ENCODE measurements at regions not wholly inside any gene's neighbourhood (a gene's known extent, or its start where the extent isn't known, plus 50 kb on each side); places are given as distances from the start of the nearest gene placed in this dataset.

DNA sequence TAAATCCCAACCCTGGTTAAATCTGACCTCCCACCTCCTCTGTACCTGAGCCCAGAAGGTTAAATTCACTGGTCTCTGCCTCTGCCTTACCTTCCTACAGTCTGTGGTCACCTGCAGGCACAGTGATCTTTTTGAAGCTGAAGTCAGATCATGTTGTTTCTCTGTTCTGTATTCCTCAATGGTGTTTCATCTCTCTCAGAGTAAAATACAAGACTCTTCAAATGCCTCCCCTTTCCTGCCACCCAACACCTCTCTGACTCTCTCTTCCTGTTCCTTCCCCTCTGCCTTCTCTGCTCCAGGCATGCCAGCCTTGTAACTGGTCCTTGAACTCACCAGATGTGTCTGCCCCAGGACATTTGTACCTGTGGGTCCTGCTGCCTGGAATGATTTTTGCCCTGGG is 219.3 kb downstream of the UXS1 start:
- Histone ChIP-seq H3K27me3 (ENCODE audit: control insufficient read depth, insufficient read depth, low read length) (no peaks in the 10 kb centered on the region), H3K36me3 (ENCODE audit: control insufficient read depth, insufficient read depth, low read length) (no peaks in the 10 kb centered on the region), H3K4me1 (ENCODE audit: control insufficient read depth, insufficient read depth, low read length, poor library complexity, severe bottlenecking) (no peaks in the 10 kb centered on the region), H3K27ac (ENCODE audit: insufficient read depth, low read length, poor library complexity, severe bottlenecking) (no peak overlapping the region), H3K4me3 (ENCODE audit: low read depth, low read length) (no peak overlapping the region), H3K9me3 (ENCODE audit: control insufficient read depth in 2 of 2, low read length in 2 of 2) (no peaks in the 10 kb centered on the region)
- peak overlapping the region in 2 of 3 donors; percentile 57 to 59 for H3K27ac Mint-ChIP-seq
- H3K4me1 Mint-ChIP-seq = peaks cover 0 to 39% (median 17%) of the 10 kb centered on the region in 4 donors
- peaks cover 4% of the 10 kb centered on the region for H3K36me3 Mint-ChIP-seq
- peaks cover 0 to 3% (median 0%) of the 10 kb centered on the region in 7 donors for H3K9me3 Mint-ChIP-seq
- no peak for DNase-seq
- no peaks in the 10 kb centered on the region for H3K27me3 Mint-ChIP-seq
- ATAC-seq (ENCODE audit: low read depth in 2 of 2) = no peak
- peak overlapping the region in 1 of 4 donors; percentile 12 for H3K4me3 Mint-ChIP-seq

DNA sequence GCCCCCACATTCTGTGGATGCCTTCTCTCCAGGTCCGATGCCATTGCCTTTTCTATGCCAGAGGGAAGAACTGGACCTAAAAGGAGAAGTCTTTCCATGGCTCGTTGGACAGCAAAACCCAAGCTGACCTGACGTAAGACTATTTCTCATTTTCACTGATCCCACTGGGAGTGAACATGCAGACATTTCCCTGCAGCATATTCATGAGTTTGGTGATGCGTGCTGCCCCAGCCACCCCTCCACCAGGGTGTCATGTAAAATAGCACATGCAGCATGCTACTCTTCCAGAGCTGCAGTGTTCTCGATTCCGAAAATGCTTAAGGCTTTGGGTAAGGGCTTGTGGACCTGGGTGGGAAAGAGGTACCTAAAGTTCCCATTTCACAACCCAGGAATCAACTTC is 221.2 kb downstream of the UXS1 start:
- Histone ChIP-seq H3K4me3 (ENCODE audit: low read depth, low read length) (no peak overlapping the region), H3K9me3 (ENCODE audit: control insufficient read depth in 2 of 2, low read length in 2 of 2) (no peaks in the 10 kb centered on the region), H3K27ac (ENCODE audit: insufficient read depth, low read length, poor library complexity, severe bottlenecking) (no peak overlapping the region), H3K27me3 (ENCODE audit: control insufficient read depth, insufficient read depth, low read length) (no peaks in the 10 kb centered on the region), H3K36me3 (ENCODE audit: control insufficient read depth, insufficient read depth, low read length) (no peaks in the 10 kb centered on the region), H3K4me1 (ENCODE audit: control insufficient read depth, insufficient read depth, low read length, poor library complexity, severe bottlenecking) (no peaks in the 10 kb centered on the region)
- DNase-seq (no peak), ATAC-seq (ENCODE audit: low read depth in 2 of 2) (no peak)
- no peak overlapping the region for H3K27ac Mint-ChIP-seq
- H3K27me3 Mint-ChIP-seq = no peaks in the 10 kb centered on the region
- H3K36me3 Mint-ChIP-seq = no peaks in the 10 kb centered on the region
- peaks cover 0 to 3% (median 0%) of the 10 kb centered on the region in 7 donors for H3K9me3 Mint-ChIP-seq
- H3K4me1 Mint-ChIP-seq = peaks cover 0 to 36% (median 17%) of the 10 kb centered on the region in 4 donors
- H3K4me3 Mint-ChIP-seq = no peak overlapping the region

DNA sequence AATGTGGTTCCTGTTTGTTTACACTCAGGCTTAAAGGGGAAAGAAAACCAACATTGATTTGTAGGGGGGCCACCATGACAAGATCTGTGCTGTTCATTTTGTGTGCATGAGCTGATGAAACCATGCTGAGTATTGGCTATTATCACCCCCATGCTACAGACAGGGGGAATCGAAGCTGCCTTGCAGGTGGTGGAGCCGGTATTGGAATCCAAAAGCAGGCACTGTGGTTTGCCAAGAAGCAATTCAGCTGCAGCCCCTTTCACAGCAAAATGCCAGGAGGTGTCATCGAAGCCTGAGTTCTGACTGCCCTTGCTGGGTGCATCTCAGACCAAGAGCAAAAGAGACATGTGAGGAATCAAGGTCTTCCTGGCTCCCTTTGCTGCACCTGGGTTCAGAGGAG is 221.9 kb downstream of the UXS1 start:
- no peak for ATAC-seq (ENCODE audit: low read depth in 2 of 2)
- no peaks in the 10 kb centered on the region for H3K9me3 ChIP-seq (ENCODE audit: control insufficient read depth in 2 of 2, low read length in 2 of 2)
- no peaks in the 10 kb centered on the region for H3K4me1 ChIP-seq (ENCODE audit: control insufficient read depth, insufficient read depth, low read length, poor library complexity, severe bottlenecking)
- Mint-ChIP-seq H3K4me1 (peaks cover 0 to 29% (median 16%) of the 10 kb centered on the region in 4 donors), H3K9me3 (peaks cover 0 to 3% (median 0%) of the 10 kb centered on the region in 7 donors), H3K27ac (no peak overlapping the region), H3K4me3 (no peak overlapping the region), H3K36me3 (no peaks in the 10 kb centered on the region), H3K27me3 (no peaks in the 10 kb centered on the region)
- no peaks in the 10 kb centered on the region for H3K36me3 ChIP-seq (ENCODE audit: control insufficient read depth, insufficient read depth, low read length)
- DNase-seq = no peak
- H3K27ac ChIP-seq (ENCODE audit: insufficient read depth, low read length, poor library complexity, severe bottlenecking) = no peak overlapping the region
- no peak overlapping the region for H3K4me3 ChIP-seq (ENCODE audit: low read depth, low read length)
- H3K27me3 ChIP-seq (ENCODE audit: control insufficient read depth, insufficient read depth, low read length) = no peaks in the 10 kb centered on the region

DNA sequence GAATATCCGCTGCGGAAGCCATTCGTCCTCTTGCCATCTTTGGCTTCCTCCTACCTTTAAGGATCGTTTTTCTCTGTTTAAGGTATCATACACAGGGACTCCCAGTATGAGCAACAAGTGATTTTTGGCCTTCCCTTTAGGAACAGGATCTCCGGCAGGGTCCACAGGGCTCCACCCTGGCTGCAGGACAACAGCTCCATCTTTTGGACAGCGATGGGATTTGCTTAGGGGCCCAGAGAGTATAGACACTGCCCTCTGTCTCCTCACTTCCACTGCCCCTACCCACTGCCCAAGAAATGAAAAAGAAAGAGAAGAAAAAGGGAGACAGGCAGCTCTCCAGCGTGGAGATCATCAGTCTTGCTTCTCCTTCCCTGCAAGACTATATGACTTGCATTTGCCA is 224.5 kb downstream of the UXS1 start:
- peak in 1 of 3 donors; percentile 18 for DNase-seq
- Histone ChIP-seq H3K4me1 (ENCODE audit: control insufficient read depth, insufficient read depth, low read length, poor library complexity, severe bottlenecking) (no peaks in the 10 kb centered on the region), H3K4me3 (ENCODE audit: low read depth, low read length) (no peak overlapping the region), H3K9me3 (ENCODE audit: control insufficient read depth in 2 of 2, low read length in 2 of 2) (no peaks in the 10 kb centered on the region), H3K36me3 (ENCODE audit: control insufficient read depth, insufficient read depth, low read length) (no peaks in the 10 kb centered on the region), H3K27me3 (ENCODE audit: control insufficient read depth, insufficient read depth, low read length) (no peaks in the 10 kb centered on the region), H3K27ac (ENCODE audit: insufficient read depth, low read length, poor library complexity, severe bottlenecking) (no peak overlapping the region)
- Mint-ChIP-seq H3K4me1 (peaks cover 0 to 19% (median 9%) of the 10 kb centered on the region in 4 donors), H3K9me3 (peaks cover 0 to 3% (median 0%) of the 10 kb centered on the region in 7 donors), H3K27ac (no peak overlapping the region), H3K36me3 (no peaks in the 10 kb centered on the region), H3K27me3 (no peaks in the 10 kb centered on the region), H3K4me3 (no peak overlapping the region)
- ATAC-seq (ENCODE audit: low read depth in 2 of 2) = no peak

DNA sequence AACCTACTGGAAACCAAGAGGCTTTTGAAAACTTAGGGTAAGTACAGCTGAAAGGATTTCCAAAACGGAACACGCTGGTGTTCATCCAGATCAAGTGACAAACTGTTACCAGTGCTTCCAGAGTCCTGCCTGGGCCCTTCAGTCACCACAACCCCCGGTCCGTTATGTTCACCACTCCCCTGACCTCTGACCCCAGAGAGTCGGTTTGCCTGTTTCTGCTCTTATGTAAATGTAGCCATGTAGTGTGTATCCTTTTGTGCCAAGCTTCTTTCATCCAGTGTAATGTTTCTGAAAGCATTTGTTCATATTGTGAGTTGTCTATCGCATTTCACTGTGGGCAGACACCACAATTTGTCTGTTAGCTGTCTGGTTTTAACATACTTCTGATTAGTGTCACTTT is 217.5 kb downstream of the NCK2 start:
- Histone ChIP-seq H3K27me3 (ENCODE audit: control insufficient read depth, insufficient read depth, low read length) (no peaks in the 10 kb centered on the region), H3K36me3 (ENCODE audit: control insufficient read depth, insufficient read depth, low read length) (no peaks in the 10 kb centered on the region), H3K9me3 (ENCODE audit: control insufficient read depth in 2 of 2, low read length in 2 of 2) (no peaks in the 10 kb centered on the region), H3K27ac (ENCODE audit: insufficient read depth, low read length, poor library complexity, severe bottlenecking) (no peak overlapping the region), H3K4me3 (ENCODE audit: low read depth, low read length) (no peak overlapping the region), H3K4me1 (ENCODE audit: control insufficient read depth, insufficient read depth, low read length, poor library complexity, severe bottlenecking) (no peaks in the 10 kb centered on the region)
- no peak for ATAC-seq (ENCODE audit: low read depth in 2 of 2)
- H3K4me1 Mint-ChIP-seq = peaks cover 0 to 2% (median 0%) of the 10 kb centered on the region in 4 donors
- no peak for DNase-seq
- no peak overlapping the region for H3K4me3 Mint-ChIP-seq
- peaks cover 4% of the 10 kb centered on the region for H3K36me3 Mint-ChIP-seq
- no peak overlapping the region for H3K27ac Mint-ChIP-seq
- peaks cover 0 to 4% (median 1%) of the 10 kb centered on the region in 7 donors for H3K9me3 Mint-ChIP-seq
- peaks cover 12% of the 10 kb centered on the region for H3K27me3 Mint-ChIP-seq

GRCh38 chr2:105961599-105962146 is 217.0 kb downstream of the NCK2 start:
- Histone ChIP-seq H3K27me3 (ENCODE audit: control insufficient read depth, insufficient read depth, low read length) (no peaks in the 10 kb centered on the region), H3K9me3 (ENCODE audit: control insufficient read depth in 2 of 2, low read length in 2 of 2) (no peaks in the 10 kb centered on the region), H3K4me3 (ENCODE audit: low read depth, low read length) (no peak overlapping the region), H3K36me3 (ENCODE audit: control insufficient read depth, insufficient read depth, low read length) (no peaks in the 10 kb centered on the region), H3K27ac (ENCODE audit: insufficient read depth, low read length, poor library complexity, severe bottlenecking) (no peak overlapping the region), H3K4me1 (ENCODE audit: control insufficient read depth, insufficient read depth, low read length, poor library complexity, severe bottlenecking) (no peaks in the 10 kb centered on the region)
- H3K9me3 Mint-ChIP-seq = peaks cover 0 to 4% (median 1%) of the 10 kb centered on the region in 7 donors
- ATAC-seq (ENCODE audit: low read depth in 2 of 2) (no peak), DNase-seq (no peak)
- no peak overlapping the region for H3K4me3 Mint-ChIP-seq
- H3K36me3 Mint-ChIP-seq = peaks cover 4% of the 10 kb centered on the region
- H3K4me1 Mint-ChIP-seq = peaks cover 0 to 2% (median 0%) of the 10 kb centered on the region in 4 donors
- H3K27ac Mint-ChIP-seq = no peak overlapping the region
- H3K27me3 Mint-ChIP-seq = peaks cover 12% of the 10 kb centered on the region

GRCh38 chr2:105959357-105959756 is 214.6 kb downstream of the NCK2 start:
- H3K4me3 ChIP-seq (ENCODE audit: low read depth, low read length) = no peak overlapping the region
- H3K27me3 ChIP-seq (ENCODE audit: control insufficient read depth, insufficient read depth, low read length) = no peaks in the 10 kb centered on the region
- Mint-ChIP-seq H3K4me1 (peaks cover 0 to 15% (median 4%) of the 10 kb centered on the region in 4 donors), H3K27me3 (peaks cover 12% of the 10 kb centered on the region), H3K4me3 (no peak overlapping the region), H3K36me3 (peaks cover 4% of the 10 kb centered on the region), H3K9me3 (peaks cover 0 to 4% (median 1%) of the 10 kb centered on the region in 7 donors), H3K27ac (no peak overlapping the region)
- ATAC-seq (ENCODE audit: low read depth in 2 of 2) = no peak
- no peak for DNase-seq
- no peak overlapping the region for H3K27ac ChIP-seq (ENCODE audit: insufficient read depth, low read length, poor library complexity, severe bottlenecking)
- no peaks in the 10 kb centered on the region for H3K36me3 ChIP-seq (ENCODE audit: control insufficient read depth, insufficient read depth, low read length)
- H3K9me3 ChIP-seq (ENCODE audit: control insufficient read depth in 2 of 2, low read length in 2 of 2) = no peaks in the 10 kb centered on the region
- H3K4me1 ChIP-seq (ENCODE audit: control insufficient read depth, insufficient read depth, low read length, poor library complexity, severe bottlenecking) = no peaks in the 10 kb centered on the region

DNA sequence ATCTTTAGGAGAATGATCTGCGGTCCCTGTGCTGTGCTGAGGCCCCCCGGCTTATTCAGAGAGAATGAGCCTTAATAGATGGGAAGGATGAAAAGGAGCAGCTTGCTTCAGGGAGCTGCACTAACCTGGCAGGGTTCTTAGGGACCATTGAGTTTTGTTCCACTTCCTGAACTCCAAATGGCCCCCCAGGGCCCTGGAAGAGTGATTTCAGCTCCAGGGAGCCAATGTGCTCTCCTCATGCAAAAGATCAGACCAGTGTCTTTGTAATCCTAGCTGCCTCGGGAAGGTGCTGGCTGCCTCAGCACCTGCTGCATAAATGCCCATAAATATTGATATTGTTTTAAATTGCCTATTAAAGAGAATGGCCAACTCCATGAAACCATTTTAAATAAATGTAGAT is 210.2 kb downstream of the NCK2 start:
- Histone ChIP-seq H3K4me1 (ENCODE audit: control insufficient read depth, insufficient read depth, low read length, poor library complexity, severe bottlenecking) (peaks cover 8% of the 10 kb centered on the region), H3K27ac (ENCODE audit: insufficient read depth, low read length, poor library complexity, severe bottlenecking) (no peak overlapping the region), H3K27me3 (ENCODE audit: control insufficient read depth, insufficient read depth, low read length) (no peaks in the 10 kb centered on the region), H3K36me3 (ENCODE audit: control insufficient read depth, insufficient read depth, low read length) (no peaks in the 10 kb centered on the region), H3K4me3 (ENCODE audit: low read depth, low read length) (no peak overlapping the region), H3K9me3 (ENCODE audit: control insufficient read depth in 2 of 2, low read length in 2 of 2) (no peaks in the 10 kb centered on the region)
- Mint-ChIP-seq H3K4me1 (peaks cover 0 to 49% (median 24%) of the 10 kb centered on the region in 4 donors), H3K36me3 (no peaks in the 10 kb centered on the region), H3K27ac (peak overlapping the region in 1 of 3 donors; percentile 69), H3K4me3 (no peak overlapping the region), H3K27me3 (peaks cover 5% of the 10 kb centered on the region), H3K9me3 (peaks cover 0 to 4% (median 0%) of the 10 kb centered on the region in 7 donors)
- DNase-seq (no peak), ATAC-seq (ENCODE audit: low read depth in 2 of 2) (no peak)

Data from CD4-positive, CD25-positive, alpha-beta regulatory T cell (primary cell).